Fibroblast of skin of scalp (primary cell): ENCODE measurements at regions not wholly inside any gene's neighbourhood (a gene's known extent, or its start where the extent isn't known, plus 50 kb on each side); places are given as distances from the start of the nearest gene placed in this dataset.
A peak's percentile ranks its signal among the peaks of the same experiment; 100 is the strongest.

ENCODE experiments used
- DNase-seq: peaks from one replicate; pipeline ENCODE4 v3.0.0-alpha.2; 2013

DNA sequence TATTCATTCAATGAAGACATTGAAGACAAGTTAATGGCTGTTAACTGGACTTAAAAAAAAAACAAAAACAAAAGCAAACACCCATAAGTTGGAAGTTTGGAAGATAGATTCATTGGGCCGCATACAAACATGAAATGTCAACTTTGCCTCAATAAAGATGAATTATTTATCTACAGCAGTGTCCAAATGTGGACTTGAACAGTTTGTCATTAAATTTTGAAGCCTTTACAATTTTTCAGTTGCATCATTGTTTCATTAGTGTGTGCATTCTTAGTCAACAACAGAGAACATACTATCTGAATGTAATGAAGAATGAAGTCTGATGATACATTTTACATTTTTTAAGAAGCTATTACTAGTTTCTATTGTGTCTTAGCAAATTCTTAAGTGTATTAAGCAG lies 152.1 kb downstream of the SLIT2 start:
- no peak for DNase-seq

DNA sequence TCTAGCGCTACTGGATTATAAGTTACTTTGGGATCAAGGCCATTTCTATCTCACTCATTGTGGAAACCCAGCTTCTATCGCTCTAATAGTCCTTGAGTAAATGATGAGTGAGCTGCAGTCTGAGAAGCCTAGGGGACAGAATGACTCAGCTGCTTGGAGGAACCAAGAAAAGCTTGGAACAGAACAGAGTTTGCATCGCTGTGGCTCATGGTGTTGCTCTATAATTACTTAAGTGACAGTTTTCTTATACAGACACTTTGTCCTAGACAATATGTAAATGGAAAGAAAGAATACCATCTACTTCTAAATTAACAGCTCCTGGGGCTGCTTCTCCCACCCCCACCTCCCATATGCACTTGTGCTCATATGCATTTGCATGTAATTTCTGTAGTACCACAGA lies 156.9 kb downstream of the SLIT2 start:
- no peak for DNase-seq

DNA sequence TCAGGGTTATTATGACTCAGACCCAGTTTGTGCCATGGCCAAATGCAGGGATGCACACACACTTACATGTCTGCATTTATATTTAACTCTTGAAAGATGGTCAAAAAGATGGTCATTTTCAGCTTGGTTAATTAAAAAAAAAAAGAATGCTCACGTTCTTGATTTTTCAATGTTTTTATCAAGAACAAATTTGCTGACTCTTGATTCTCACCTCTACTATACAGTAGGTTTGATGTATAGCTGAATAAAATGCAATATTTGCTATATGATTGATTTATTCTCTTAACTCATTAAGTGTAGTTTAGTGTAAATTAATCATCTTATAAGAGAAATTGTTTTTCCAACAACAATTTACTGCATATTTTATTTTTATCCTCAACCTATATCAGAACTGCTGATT lies 160.4 kb downstream of the SLIT2 start:
- no peak for DNase-seq

DNA sequence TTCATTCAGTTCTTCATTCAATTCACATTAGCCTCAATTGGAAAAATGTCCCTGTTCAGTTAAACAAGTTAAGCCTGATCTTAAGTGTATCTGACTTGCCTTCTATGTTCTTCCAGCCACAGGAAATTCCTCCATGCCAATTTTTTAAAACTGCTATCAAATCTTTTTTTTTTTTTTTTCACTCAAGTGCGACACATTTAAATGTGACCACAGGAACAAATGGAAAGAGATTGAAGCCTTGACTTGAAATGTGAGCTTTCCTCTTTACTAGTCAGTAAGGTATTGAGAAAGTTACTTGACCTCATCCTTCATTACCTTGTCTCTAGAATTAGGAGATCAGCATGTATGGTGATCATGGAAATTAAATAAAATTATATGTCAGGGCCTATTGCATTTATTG lies 165.1 kb downstream of the SLIT2 start:
- DNase-seq, result no peak

DNA sequence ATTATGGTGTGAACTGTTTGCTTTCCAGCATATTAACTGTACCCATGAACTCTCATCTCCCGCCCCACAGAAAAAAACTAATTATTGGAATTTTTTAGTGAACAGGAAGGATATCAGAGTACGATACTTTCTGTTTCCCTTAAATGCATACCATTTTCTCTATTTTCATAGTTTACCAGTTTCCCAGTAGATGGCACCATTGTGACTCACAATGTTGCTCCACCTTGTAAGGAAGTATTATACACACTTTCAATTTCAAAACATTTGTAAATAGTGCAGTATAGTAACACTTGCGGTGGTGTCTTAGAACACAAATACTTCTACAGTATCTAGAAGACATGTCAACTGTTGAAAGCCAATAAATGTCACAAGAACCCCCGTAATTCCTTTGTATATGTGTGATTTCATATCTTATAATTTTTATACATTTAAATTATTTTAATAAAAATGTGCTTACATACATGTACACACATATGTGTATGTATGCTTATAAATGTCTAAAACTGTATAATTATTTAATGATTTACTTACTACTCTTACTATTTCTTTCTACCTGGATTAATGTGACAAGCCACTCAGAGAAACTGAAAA lies 167.3 kb downstream of the SLIT2 start:
- peak; percentile 76 for DNase-seq

DNA sequence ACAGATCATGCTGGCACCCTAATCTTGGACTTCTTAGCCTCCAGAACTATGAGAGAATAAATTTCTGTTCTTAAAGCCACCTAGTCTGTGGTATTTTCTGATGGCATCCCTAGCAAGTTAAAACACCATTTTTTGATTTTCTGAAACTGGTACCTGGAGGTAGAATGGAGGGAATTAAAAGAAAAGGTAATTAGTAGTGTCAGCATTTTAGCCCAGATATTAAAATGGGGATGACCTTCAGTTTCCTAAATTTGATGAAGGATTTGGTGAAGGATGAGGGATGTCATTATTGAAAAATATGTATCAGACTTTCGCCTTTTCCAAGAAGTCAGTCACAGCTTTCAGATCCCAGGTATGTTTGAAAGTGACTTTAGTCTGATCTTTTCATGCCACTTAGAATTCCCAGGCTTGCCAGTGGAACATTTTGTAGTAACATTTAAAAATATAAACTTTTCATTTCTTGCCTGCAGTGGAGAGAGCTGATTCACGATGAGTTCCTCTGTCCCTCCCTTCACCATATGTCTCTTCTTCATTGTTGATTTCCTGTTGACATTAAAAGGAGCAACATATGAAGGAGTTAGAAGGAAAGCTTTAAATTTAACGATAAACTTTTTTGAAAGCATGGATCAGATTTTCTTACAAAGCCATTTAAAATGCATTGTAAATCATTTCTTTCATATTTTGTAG lies 169.4 kb downstream of the SLIT2 start:
- no peak for DNase-seq

DNA sequence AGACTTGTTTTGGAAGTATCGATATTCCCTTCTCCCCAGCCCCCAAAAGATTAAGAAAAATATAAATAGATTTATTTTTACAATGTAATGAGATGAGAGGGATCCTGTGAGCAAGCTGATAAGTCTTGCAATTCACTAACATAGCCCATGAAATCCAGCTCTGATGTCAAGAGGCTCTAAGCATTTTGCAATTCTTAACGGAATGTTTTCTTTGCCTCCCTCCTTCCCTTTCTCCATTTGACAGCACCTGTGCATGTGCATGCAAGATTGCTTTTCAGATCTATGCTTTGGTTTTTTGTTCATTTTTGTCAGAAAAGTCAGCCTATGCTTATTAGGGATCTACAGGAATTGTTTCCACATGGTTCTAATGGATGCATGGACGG lies 169.9 kb downstream of the SLIT2 start:
- no peak for DNase-seq

DNA sequence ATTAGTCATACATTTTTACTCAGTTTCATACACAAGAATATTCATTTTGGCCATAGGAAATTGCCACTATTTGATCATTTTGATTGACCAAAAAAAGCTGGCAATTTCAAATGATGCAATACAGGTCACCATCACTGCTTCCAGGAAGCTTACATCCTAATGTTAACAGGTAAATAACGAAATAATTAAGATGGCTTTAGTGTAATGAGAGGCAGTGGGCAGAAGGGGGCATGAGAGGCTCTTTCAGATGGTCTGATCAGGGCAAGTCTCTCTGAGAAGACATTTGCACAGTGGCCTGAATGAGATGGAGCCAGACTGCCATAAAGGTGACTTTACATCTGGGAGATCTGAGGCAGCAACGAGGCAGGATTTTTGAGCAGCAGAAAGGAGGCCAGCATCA lies 170.7 kb downstream of the SLIT2 start:
- DNase-seq, result peak; percentile 43

DNA sequence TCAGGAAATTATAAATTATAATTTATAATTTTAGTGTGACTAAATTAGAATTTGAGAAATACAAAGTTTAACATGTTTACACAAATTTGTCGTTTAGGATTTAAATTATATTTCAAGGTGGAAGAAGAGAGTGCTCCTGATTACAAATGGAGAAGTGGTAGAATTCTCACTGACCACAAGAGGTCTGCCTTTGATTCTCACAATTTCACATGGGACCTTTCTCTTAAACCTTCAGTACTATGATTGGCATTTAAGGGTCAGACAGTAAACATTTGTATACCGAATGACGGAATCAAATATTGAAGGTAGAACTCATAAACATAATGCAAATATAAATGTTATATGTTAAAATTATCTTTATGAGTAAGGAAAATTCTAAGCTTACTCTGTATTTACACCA lies 171.7 kb downstream of the SLIT2 start:
- no peak for DNase-seq

DNA sequence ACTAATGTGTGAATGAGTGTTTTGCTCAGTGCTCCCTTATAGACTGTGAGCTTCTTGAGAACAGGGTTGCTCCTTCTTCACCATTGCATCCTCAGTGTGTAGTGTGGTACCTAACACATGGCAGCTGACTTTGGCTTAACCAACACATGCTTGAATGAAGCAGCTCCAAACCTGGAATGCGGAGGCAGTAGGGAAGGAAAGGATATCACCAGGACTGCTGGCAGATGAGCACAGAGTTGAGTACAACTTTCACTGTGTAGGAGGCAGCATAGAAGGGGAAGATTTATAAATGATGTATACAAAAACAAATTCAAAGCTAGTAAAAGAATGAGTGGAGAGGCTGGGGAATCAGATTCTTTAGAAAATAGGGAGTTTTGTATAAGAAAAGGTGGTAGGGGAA lies 174.3 kb downstream of the SLIT2 start:
- no peak for DNase-seq

DNA sequence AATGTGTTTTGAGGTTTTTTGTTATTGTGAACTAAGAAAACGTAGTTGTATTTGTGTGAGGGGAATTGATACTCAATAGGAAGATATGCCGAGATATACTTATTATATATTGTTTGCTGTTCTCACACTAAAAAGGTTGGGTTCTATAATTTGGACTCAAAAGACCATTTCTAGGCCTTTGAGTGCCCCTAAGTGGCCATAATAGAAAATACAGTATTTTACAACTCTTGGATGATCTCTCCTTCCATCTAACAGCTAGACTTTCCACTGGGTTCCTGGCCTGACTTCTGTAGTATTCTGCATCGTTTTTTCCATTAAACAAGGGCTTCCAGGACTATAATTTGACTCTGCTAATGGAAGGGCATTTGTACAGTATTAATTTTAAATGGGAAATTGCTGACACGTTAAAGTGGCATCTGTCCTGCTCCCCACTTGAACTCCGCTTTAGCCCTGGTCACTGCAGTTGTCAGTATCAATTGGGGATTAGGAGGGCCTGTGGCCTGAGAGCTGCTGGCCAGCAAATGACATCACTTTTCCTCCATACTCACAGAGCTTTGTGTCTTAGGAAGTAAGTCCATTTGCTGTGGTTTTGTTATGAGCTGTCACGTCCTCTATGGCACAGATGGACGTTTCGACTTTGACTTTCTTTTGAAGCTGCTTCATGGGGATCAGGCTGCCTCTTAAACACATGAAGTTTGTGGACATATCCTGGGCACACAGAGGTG lies 176.9 kb downstream of the SLIT2 start:
- DNase-seq, result peak; percentile 41

DNA sequence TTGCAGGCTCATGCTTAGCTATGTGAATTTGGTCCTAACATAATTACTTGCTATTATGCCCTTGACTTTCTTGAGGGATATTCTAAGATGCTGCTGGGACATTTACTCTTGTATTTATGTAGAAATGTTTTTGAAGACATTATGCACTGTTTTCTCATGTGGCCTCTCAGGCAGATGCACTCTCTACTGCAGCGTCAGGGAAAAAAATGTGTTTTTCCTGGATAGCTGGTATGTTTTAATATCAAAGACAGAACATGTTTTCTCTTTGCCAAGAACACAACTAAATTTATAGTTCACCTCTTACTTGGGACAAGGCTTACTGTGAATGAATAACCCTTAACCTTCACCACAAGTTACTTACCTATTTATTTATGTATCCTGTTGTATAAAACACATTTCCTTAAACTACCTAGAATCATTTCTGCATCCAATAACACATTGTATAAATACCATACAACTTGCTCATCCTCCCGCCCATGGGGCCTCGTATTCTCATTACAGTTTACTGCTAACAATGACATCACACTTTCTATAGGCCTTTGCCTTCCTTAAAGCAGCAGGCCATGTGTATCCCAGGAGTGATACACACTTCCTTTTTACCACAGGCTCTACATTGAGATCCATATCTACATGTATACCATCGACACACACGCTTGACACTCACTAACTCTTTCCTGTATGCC lies 178.7 kb downstream of the SLIT2 start:
- peak; percentile 69 for DNase-seq

DNA sequence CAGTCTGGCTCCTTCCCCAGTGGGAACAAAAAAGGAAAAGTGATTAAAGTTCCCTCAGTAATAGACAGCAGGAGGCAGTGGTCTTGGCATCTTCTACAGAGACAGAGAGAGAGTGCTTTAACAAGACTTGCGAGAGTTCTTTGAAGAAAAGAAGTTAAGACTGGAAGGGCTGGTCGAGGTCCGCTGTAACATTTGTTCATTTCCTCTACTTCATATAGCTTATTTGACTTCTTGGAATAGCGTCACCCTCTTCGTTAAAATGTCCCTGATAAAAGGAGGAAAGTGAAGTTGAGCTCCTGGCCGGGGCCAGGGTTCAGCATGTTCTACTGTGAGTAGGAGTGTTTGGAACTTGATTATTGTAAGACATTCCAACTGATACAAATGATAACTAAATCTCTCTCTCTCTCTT lies 179.8 kb downstream of the SLIT2 start:
- DNase-seq, result no peak

DNA sequence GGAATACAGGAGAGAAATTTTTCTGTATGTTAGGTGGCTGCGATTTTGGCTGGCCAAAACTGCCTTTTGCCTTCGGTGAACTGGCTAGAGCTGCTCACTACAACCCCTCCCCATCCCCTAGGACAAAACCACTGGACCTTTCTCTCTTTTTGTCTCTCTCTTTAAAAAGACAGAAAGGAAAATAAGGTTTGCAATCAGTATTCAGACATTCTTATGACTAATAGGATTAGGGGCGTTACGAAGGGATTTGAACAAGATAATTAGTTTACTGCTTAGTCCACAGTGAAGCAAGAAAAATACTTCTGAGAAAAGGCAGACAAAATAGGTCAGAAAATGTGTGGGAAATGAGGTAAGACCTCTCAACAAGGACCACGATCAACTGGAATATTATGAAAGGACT lies 180.4 kb downstream of the SLIT2 start:
- DNase-seq, result no peak

DNA sequence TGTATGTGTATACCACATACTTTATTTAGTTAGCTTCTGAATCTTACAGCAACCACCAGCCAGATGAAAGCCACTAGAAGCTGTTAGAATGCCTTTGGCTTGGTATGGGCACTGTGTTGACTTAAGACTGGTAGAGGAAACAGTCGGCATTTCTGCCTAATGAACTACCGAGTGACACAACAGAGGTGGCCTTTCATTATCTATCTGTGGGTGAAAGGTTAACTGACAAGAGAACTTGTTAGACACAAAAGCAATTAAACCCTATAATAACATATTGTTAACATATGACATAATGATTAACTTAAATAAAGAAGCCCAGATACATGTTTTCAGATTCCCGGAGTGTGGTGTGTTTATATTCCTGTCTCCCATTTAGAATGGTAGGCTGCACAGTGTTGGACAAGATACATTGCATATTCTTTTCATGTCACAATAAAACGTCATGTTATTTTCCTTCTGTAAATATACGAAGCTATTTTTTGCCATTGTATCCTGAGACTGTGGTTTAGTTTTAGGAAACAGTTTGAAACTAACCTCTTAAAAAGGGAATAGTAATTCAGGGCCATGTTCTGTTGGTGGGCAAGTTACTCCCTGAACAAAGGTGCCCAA lies 181.5 kb downstream of the SLIT2 start:
- DNase-seq, result no peak

DNA sequence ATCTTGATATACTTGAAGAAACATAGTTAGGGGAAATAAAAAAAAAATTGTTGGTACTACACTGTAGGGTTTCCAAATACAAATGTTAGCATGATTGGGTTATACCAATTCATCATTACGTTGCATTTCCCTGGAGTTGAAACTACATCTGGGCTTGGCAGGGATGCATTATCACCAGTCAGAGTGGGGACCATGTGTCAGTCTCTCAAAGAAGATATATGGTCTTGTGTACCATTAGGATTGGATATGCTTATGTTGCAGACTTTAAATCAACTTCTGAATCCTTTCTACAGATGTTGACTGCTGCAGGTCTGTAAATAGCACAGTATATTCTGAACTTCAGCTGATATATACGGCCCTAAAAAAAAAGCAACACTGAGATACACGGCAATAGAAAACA lies 188.5 kb downstream of the SLIT2 start:
- DNase-seq, result no peak

DNA sequence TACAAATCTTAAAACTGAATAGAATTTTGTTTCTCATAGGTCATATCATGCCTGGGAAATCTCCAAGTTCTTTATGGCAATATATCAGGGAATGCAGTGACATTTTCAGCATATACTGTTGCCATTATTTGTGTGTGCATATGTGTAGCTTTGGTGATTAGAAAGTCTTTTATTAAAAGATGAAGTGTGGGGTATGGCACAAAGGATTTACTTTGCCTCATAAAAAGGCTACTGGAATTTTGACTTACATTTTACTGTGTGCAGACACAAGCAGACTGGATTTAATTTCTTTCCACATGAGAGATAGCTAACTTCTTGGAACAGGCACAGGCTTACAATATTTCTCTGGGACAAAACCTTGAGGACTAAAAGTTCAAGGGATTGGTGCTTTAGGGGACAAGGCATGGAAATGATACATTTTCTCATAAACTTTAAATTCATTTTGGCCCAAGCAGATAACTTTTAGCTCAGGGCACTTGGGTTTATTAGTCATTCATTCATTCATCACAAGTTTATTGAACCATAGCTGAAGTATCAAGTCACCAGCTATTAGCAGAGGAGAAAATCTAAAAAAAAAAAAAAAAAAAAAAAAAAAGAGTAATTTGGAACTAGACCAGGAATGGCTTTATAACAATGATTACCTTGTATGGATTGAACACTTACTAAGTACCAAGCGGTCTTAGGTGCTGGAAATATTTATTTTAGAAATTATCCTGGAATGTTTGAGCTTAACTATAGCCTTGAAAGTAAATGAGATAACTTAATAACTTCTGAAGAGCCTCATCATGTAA lies 191.5 kb downstream of the SLIT2 start:
- no peak for DNase-seq

DNA sequence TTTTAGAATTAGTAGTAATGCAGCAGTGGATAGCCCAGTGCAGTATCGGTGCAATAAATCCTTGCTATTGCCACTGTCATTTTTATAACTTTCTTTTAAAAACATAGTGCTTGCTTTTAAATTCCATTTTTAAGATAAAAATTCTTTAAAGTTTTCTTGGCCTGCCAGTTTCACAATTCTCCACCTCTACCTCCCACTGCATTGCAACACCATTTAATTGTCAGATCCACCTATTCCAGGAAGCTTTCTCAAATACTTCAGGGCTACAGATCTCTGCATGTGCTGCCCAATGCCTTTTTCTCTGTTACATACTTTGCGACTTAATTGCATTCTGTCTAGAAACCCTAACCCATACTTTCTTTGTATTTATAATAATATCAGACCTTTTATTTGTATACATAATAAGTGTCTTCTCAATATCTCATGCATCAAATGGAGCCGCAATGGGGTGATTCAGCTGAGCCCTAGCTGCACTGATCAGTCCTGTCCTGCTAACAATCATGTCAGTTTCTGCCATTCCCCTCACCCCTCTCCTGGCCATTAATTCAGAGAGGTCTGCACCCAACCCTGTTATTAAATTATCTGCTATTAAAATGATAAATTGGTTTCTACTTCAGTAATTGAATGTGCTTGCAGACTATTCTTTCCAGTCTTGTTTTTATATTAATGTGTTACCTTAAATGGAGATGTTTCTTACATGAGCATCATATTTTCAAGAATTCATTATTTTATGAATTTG lies 193.1 kb downstream of the SLIT2 start:
- no peak for DNase-seq

DNA sequence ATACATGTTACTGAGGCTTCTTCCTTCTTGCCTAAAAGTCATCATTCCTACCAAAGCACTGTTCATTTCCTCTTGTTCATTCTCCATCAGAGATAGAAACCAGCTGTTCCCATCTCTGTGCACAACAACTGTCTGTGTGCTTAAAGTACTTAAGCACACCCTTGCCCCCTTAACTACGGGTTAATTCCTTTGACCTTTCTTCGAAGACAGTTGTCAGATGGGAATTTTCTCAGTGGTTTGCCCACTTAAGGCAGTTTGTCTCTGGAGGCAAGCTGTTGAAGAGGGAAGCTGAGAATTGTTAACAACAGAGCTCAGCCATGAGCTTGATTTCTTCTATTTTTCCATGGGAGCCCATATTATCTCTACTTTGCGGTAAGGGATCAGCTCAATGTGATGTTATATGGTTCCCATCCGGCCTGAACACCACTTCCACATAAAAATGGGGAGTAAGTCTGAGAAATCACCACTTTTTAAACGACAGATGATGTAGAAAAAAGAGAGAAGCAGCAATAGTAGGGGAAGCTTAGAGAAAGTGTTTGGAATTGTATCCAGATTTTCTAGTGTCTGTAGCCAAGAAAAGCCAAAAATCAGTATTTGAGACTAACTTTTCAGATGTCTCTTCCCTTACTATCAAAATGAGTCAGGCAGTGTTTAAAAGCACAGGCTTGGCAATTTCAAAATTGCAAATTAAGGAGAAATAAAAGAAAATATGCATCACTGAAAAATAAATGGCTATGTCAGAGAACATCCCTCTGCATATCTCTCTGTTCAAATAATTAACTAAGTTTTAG lies 194.4 kb downstream of the SLIT2 start:
- DNase-seq, result no peak

DNA sequence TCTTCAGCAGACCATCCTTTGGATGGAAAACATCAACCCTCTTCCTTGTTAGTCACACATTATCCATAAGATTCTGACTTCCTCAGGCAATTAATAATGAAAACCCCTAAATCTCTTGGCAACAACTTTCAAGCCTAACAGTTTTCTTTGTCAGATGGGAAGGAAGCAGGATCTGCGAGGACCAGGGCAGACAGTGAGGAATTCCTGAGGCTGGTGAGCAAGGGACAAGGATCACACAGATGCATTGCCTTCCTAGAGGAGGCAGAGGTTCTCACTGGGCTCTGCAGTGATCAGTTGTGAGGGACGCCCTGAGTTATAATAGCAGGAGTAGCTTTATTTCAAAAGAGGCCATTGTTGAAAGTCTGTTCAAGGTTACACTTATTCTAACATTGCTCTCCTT lies 195.4 kb downstream of the SLIT2 start:
- DNase-seq, result no peak

DNA sequence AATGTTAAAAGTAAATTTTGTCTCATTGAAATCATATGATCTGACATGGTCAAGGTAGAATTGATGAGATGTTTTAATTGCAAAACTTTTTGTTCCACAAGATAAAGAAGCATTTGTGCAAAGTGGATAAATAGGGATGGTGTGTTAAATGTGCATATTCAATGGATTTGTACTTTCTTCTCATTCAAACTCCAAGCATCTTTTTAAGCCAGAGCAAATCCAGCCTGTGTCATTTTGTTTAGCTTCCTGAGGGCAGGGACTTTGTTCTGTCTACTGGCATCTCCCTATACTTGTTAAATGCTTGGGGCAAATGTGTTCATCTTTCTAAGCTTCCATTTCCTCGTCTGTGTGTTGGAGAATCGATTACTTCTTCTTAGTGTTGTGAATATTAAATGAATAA lies 200.3 kb downstream of the SLIT2 start:
- no peak for DNase-seq
